CD8-positive, alpha-beta memory T cell (primary cell): ENCODE measurements at regions not wholly inside any gene's neighbourhood (a gene's known extent, or its start where the extent isn't known, plus 50 kb on each side); places are given as distances from the start of the nearest gene placed in this dataset.

ENCODE experiments used
- CTCF ChIA-PET: fragments of 350-600 bp; sonication (Branson Sonifier 250); formaldehyde crosslinking; loops from one replicate; lab custom pipeline; 2021; ENCODE audit warnings: antibody characterized with exemption; lab: Charles Lee
- POLR2A ChIA-PET: fragments of 350-600 bp; sonication (Branson Sonifier 250); formaldehyde crosslinking; loops from one replicate; lab custom pipeline; 2021; ENCODE audit warnings: antibody characterized with exemption; lab: Charles Lee
- DNase-seq, 5 donors: peaks; one replicate each; pipeline versions ENCODE4 v3.0.0 to v3.0.0-alpha.2; 2020 to 2022; ENCODE audit warnings: mixed read lengths in 1 of 5
- H3K27ac ChIP-seq: one replicate; pipeline ENCODE4 v1.7.0; 2013; ENCODE audit warnings: low read depth, mild to moderate bottlenecking, low read length, moderate library complexity
- H3K27me3 ChIP-seq: 2 replicates; pipeline ENCODE4 v1.7.0; 2013; ENCODE audit warnings: low read length, mild to moderate bottlenecking; ENCODE audit not compliant: insufficient read depth, poor library complexity, severe bottlenecking
- H3K36me3 ChIP-seq: 2 replicates; pipeline ENCODE4 v1.7.0; 2013; ENCODE audit warnings: mild to moderate bottlenecking, low read length, moderate library complexity; ENCODE audit not compliant: insufficient read depth
- H3K4me1 ChIP-seq: 2 replicates; pipeline ENCODE4 v1.7.0; 2013; ENCODE audit warnings: mild to moderate bottlenecking, low read length, moderate library complexity; ENCODE audit not compliant: insufficient read depth
- H3K4me3 ChIP-seq: 2 replicates; pipeline ENCODE4 v1.7.0; 2013; ENCODE audit warnings: mild to moderate bottlenecking, low read length
- H3K9me3 ChIP-seq: 2 replicates; pipeline ENCODE4 v1.7.0; 2013; ENCODE audit warnings: mild to moderate bottlenecking, low read length
- H3K27ac Mint-ChIP-seq, 8 donors: one replicate each; pipeline ENCODE4 v1.8.0; 2020 to 2021; ENCODE audit warnings: mixed read lengths in 8 of 8, mild to moderate bottlenecking in 6 of 8, inconsistent platforms in 3 of 8, moderate library complexity in 3 of 8
- H3K27me3 Mint-ChIP-seq, 2 donors: one replicate each; pipeline ENCODE4 v1.8.0; 2020 to 2021; ENCODE audit warnings: mixed read lengths in 2 of 2, mild to moderate bottlenecking in 1 of 2, moderate library complexity in 1 of 2
- H3K36me3 Mint-ChIP-seq, 3 donors: one replicate each; pipeline ENCODE4 v1.8.0; 2020 to 2021; ENCODE audit warnings: mixed read lengths in 3 of 3, inconsistent platforms in 1 of 3, mild to moderate bottlenecking in 1 of 3
- H3K4me1 Mint-ChIP-seq, 3 donors: one replicate each; pipeline ENCODE4 v1.8.0; 2020 to 2021; ENCODE audit warnings: mixed read lengths in 3 of 3, inconsistent platforms in 1 of 3, mild to moderate bottlenecking in 1 of 3
- H3K4me3 Mint-ChIP-seq, 7 donors: one replicate each; pipeline ENCODE4 v1.8.0; 2020 to 2021; ENCODE audit warnings: mixed read lengths in 7 of 7, mild to moderate bottlenecking in 6 of 7, moderate library complexity in 4 of 7, inconsistent platforms in 2 of 7
- H3K9me3 Mint-ChIP-seq, 5 donors: one replicate each; pipeline ENCODE4 v1.8.0; 2020 to 2022; ENCODE audit warnings: mixed read lengths in 5 of 5, mild to moderate bottlenecking in 3 of 5, moderate library complexity in 2 of 5, inconsistent platforms in 1 of 5

- ChIA-PET CTCF (no interaction called here), POLR2A (no interaction called here)
- Histone ChIP-seq H3K27me3 (no peaks in the 10 kb centered on the region), H3K4me1 (no peaks in the 10 kb centered on the region), H3K9me3 (no peaks in the 10 kb centered on the region), H3K36me3 (no peaks in the 10 kb centered on the region), H3K4me3 (no peak overlapping the region), H3K27ac (no peak overlapping the region)
- Mint-ChIP-seq H3K4me1 (peaks cover 0 to 4% (median 0%) of the 10 kb centered on the region in 3 donors), H3K36me3 (peaks cover 0 to 5% (median 1%) of the 10 kb centered on the region in 3 donors), H3K27ac (no peak overlapping the region), H3K4me3 (no peak overlapping the region), H3K9me3 (no peaks in the 10 kb centered on the region), H3K27me3 (peaks cover 0 to 4% of the 10 kb centered on the region in 2 donors)
- no peak for DNase-seq
Measured at GRCh38 chr3:110261141-110261540, 810.5 kb upstream of the NECTIN3 start.

GRCh38 chr3:110262896-110263295 lies 808.7 kb upstream of the NECTIN3 start:
- Histone ChIP-seq H3K4me3 (no peak overlapping the region), H3K36me3 (no peaks in the 10 kb centered on the region), H3K9me3 (no peaks in the 10 kb centered on the region), H3K4me1 (no peaks in the 10 kb centered on the region), H3K27ac (no peak overlapping the region), H3K27me3 (no peaks in the 10 kb centered on the region)
- ChIA-PET POLR2A (no interaction called here), CTCF (no interaction called here)
- H3K27ac Mint-ChIP-seq: peak overlapping the region in 1 of 8 donors; percentile 4
- H3K4me1 Mint-ChIP-seq: peaks cover 0 to 4% (median 0%) of the 10 kb centered on the region in 3 donors
- DNase-seq: no peak
- peaks cover 0 to 4% of the 10 kb centered on the region in 2 donors for H3K27me3 Mint-ChIP-seq
- H3K36me3 Mint-ChIP-seq: peaks cover 0 to under 1% (median 0%) of the 10 kb centered on the region in 3 donors
- H3K9me3 Mint-ChIP-seq: no peaks in the 10 kb centered on the region
- H3K4me3 Mint-ChIP-seq: no peak overlapping the region

GRCh38 chr3:110265302-110265701 lies 806.3 kb upstream of the NECTIN3 start:
- H3K4me1 Mint-ChIP-seq: peaks cover 0 to 4% (median 0%) of the 10 kb centered on the region in 3 donors
- Histone ChIP-seq H3K4me3 (no peak overlapping the region), H3K4me1 (no peaks in the 10 kb centered on the region), H3K27me3 (no peaks in the 10 kb centered on the region), H3K27ac (no peak overlapping the region), H3K36me3 (no peaks in the 10 kb centered on the region), H3K9me3 (no peaks in the 10 kb centered on the region)
- H3K27me3 Mint-ChIP-seq: peaks cover 0 to 4% of the 10 kb centered on the region in 2 donors
- H3K36me3 Mint-ChIP-seq: no peaks in the 10 kb centered on the region
- ChIA-PET POLR2A (no interaction called here), CTCF (no interaction called here)
- DNase-seq: no peak
- H3K27ac Mint-ChIP-seq: no peak overlapping the region
- no peak overlapping the region for H3K4me3 Mint-ChIP-seq
- H3K9me3 Mint-ChIP-seq: no peaks in the 10 kb centered on the region

- no peaks in the 10 kb centered on the region for H3K36me3 ChIP-seq
- DNase-seq: no peak
- Mint-ChIP-seq H3K4me1 (peaks cover 0 to 4% (median 0%) of the 10 kb centered on the region in 3 donors), H3K27me3 (no peaks in the 10 kb centered on the region), H3K36me3 (no peaks in the 10 kb centered on the region), H3K27ac (no peak overlapping the region), H3K4me3 (no peak overlapping the region), H3K9me3 (no peaks in the 10 kb centered on the region)
- CTCF ChIA-PET: no interaction called here
- no peak overlapping the region for H3K4me3 ChIP-seq
- no peaks in the 10 kb centered on the region for H3K27me3 ChIP-seq
- no peak overlapping the region for H3K27ac ChIP-seq
- no peaks in the 10 kb centered on the region for H3K4me1 ChIP-seq
- POLR2A ChIA-PET: no interaction called here
- no peaks in the 10 kb centered on the region for H3K9me3 ChIP-seq
Measured at GRCh38 chr3:110267304-110267845, 804.2 kb upstream of the NECTIN3 start.

- Histone ChIP-seq H3K4me1 (no peaks in the 10 kb centered on the region), H3K27me3 (no peaks in the 10 kb centered on the region), H3K9me3 (no peaks in the 10 kb centered on the region), H3K27ac (no peak overlapping the region), H3K4me3 (no peak overlapping the region), H3K36me3 (no peaks in the 10 kb centered on the region)
- Mint-ChIP-seq H3K27me3 (no peaks in the 10 kb centered on the region), H3K27ac (no peak overlapping the region), H3K36me3 (no peaks in the 10 kb centered on the region), H3K4me1 (no peaks in the 10 kb centered on the region), H3K4me3 (no peak overlapping the region), H3K9me3 (no peaks in the 10 kb centered on the region)
- POLR2A ChIA-PET: no interaction called here
- CTCF ChIA-PET: no interaction called here
- no peak for DNase-seq
Measured at GRCh38 chr3:110272525-110272924, 799.1 kb upstream of the NECTIN3 start.

GRCh38 chr3:110291886-110292501 lies 779.6 kb upstream of the NECTIN3 start:
- Histone ChIP-seq H3K9me3 (no peaks in the 10 kb centered on the region), H3K27me3 (no peaks in the 10 kb centered on the region), H3K36me3 (no peaks in the 10 kb centered on the region), H3K4me3 (no peak overlapping the region), H3K27ac (no peak overlapping the region), H3K4me1 (no peaks in the 10 kb centered on the region)
- peaks cover 1 to 7% of the 10 kb centered on the region in 2 donors for H3K27me3 Mint-ChIP-seq
- POLR2A ChIA-PET: no interaction called here
- H3K9me3 Mint-ChIP-seq: peaks cover 10 to 24% (median 15%) of the 10 kb centered on the region in 5 donors
- no peak overlapping the region for H3K27ac Mint-ChIP-seq
- H3K36me3 Mint-ChIP-seq: peaks cover 0 to 25% (median 4%) of the 10 kb centered on the region in 3 donors
- H3K4me3 Mint-ChIP-seq: no peak overlapping the region
- no peaks in the 10 kb centered on the region for H3K4me1 Mint-ChIP-seq
- no peak for DNase-seq
- CTCF ChIA-PET: no interaction called here

- no peak overlapping the region for H3K27ac ChIP-seq
- no peaks in the 10 kb centered on the region for H3K9me3 ChIP-seq
- no peak for DNase-seq
- Mint-ChIP-seq H3K27ac (no peak overlapping the region), H3K9me3 (peaks cover 6 to 19% (median 12%) of the 10 kb centered on the region in 5 donors), H3K36me3 (peaks cover 0 to 25% (median 4%) of the 10 kb centered on the region in 3 donors), H3K27me3 (peaks cover 1 to 7% of the 10 kb centered on the region in 2 donors), H3K4me3 (no peak overlapping the region), H3K4me1 (no peaks in the 10 kb centered on the region)
- ChIA-PET CTCF (no interaction called here), POLR2A (no interaction called here)
- H3K4me1 ChIP-seq: no peaks in the 10 kb centered on the region
- no peaks in the 10 kb centered on the region for H3K27me3 ChIP-seq
- H3K36me3 ChIP-seq: no peaks in the 10 kb centered on the region
- H3K4me3 ChIP-seq: no peak overlapping the region
Measured at GRCh38 chr3:110293660-110294059, 778.0 kb upstream of the NECTIN3 start.

GRCh38 chr3:110296885-110297284 lies 774.7 kb upstream of the NECTIN3 start:
- Histone ChIP-seq H3K4me1 (no peaks in the 10 kb centered on the region), H3K4me3 (no peak overlapping the region), H3K27ac (no peak overlapping the region), H3K36me3 (no peaks in the 10 kb centered on the region), H3K27me3 (no peaks in the 10 kb centered on the region), H3K9me3 (no peaks in the 10 kb centered on the region)
- ChIA-PET POLR2A (no interaction called here), CTCF (no interaction called here)
- H3K36me3 Mint-ChIP-seq: peaks cover 0 to 25% (median 4%) of the 10 kb centered on the region in 3 donors
- DNase-seq: no peak
- H3K27ac Mint-ChIP-seq: peak overlapping the region in 1 of 8 donors; percentile 42
- H3K4me3 Mint-ChIP-seq: no peak overlapping the region
- H3K4me1 Mint-ChIP-seq: no peaks in the 10 kb centered on the region
- H3K9me3 Mint-ChIP-seq: peaks cover 2 to 14% (median 12%) of the 10 kb centered on the region in 5 donors
- peaks cover 0 to 7% of the 10 kb centered on the region in 2 donors for H3K27me3 Mint-ChIP-seq
